Right lobe of liver (tissue), 4 donors: ENCODE measurements at regions not wholly inside any gene's neighbourhood (a gene's known extent, or its start where the extent isn't known, plus 50 kb on each side); places are given as distances from the start of the nearest gene placed in this dataset.
A peak's percentile ranks its signal among the peaks of the same experiment; 100 is the strongest.

Experiments used
- CTCF ChIP-seq, 4 donors: fragments of 200-600 bp in 3 of 4; fragments of 450-650 bp in 1 of 4; IDR thresholded peaks; one replicate each; pipeline versions ENCODE4 v1.5.1 to v1.8.0; 2016 to 2022; ENCODE audit warnings: antibody characterized with exemption in 4 of 4, mild to moderate bottlenecking in 2 of 4
- POLR2A ChIP-seq: fragments of 450-650 bp; IDR thresholded peaks from one replicate; pipeline ENCODE4 v1.6.1; 2017; ENCODE audit warnings: antibody characterized with exemption, mild to moderate bottlenecking
- donor health status: DM: no; HTN: no; CAD: no.
- donor health status: DM: no; HTN: no; CAD: no.
- donor health status: DM: no; HTN: yes; CAD: no.

- TF ChIP-seq CTCF (IDR thresholded peaks at IDR 0.05) (peak; percentile 74 to 90 (median 80)), POLR2A (no peak)
Measured at GRCh38 chr6:84422380-84422968, 195.0 kb upstream of the CEP162 start.
